Vagina (tissue), 2 donors: ENCODE measurements at regions not wholly inside any gene's neighbourhood (a gene's known extent, or its start where the extent isn't known, plus 50 kb on each side); places are given as distances from the start of the nearest gene placed in this dataset.

Source experiments
- DNase-seq, 2 donors: peaks; one replicate each; pipeline ENCODE4 v3.0.0-alpha.2; 2017; ENCODE audit errors: extremely low spot score in 2 of 2
- H3K27ac ChIP-seq: fragments of 200-600 bp; sonication (generic); one replicate; pipeline ENCODE4 v1.5.1; 2019
- H3K27me3 ChIP-seq: fragments of 200-600 bp; sonication (generic); one replicate; pipeline ENCODE4 v1.5.1; 2019
- H3K36me3 ChIP-seq, 2 donors: fragments of 200-600 bp; sonication (generic); one replicate each; pipeline ENCODE4 v1.5.1; 2017 to 2019
- H3K4me1 ChIP-seq: fragments of 200-600 bp; sonication (generic); one replicate; pipeline ENCODE4 v1.5.1; 2019
- H3K4me3 ChIP-seq, 2 donors: fragments of 200-600 bp; sonication (generic); 1 replicate in 1 of 2; 2 replicates in 1 of 2; pipeline ENCODE4 v1.5.1; 2016 to 2019
- H3K9me3 ChIP-seq: fragments of 200-600 bp; sonication (generic); one replicate; pipeline ENCODE4 v1.5.1; 2019
- POLR2A ChIP-seq, 2 donors: fragments of 450-650 bp; IDR thresholded peaks; one replicate each; pipeline ENCODE4 v1.6.1; 2017; ENCODE audit warnings: antibody characterized with exemption in 2 of 2, mild to moderate bottlenecking in 2 of 2, moderate library complexity in 2 of 2
- POLR2AphosphoS5 ChIP-seq, 2 donors: sonication (generic); formaldehyde crosslinking; IDR thresholded peaks; one replicate each; pipeline ENCODE4 v1.9.0; 2017; ENCODE audit warnings: antibody characterized with exemption in 2 of 2, mild to moderate bottlenecking in 2 of 2, low read depth in 1 of 2; ENCODE audit not compliant: insufficient read depth in 1 of 2
- intact Hi-C: fragments of 100-400 bp; cut with DNase I; formaldehyde crosslinking; loops from one replicate; pipeline ENCODE4 v1.15.1; 2023
- TF ChIP-seq, protein P1 (sequence below), 3 experiments: fragments of 450-650 bp in 2 of 3; fragments of 200-600 bp in 1 of 3; sonication (generic) in 1 of 3; IDR thresholded peaks; one replicate each; pipeline ENCODE4 v1.5.1; 2017 to 2019; ENCODE audit warnings: antibody characterized with exemption in 3 of 3, mild to moderate bottlenecking in 2 of 3, moderate library complexity in 2 of 3

- peaks cover 39% of the 10 kb centered on the region for H3K4me1 ChIP-seq
- H3K4me3 ChIP-seq = no peak overlapping the region
- no peaks in the 10 kb centered on the region for H3K36me3 ChIP-seq
- DNase-seq = no peak
- TF ChIP-seq, protein P1, sequence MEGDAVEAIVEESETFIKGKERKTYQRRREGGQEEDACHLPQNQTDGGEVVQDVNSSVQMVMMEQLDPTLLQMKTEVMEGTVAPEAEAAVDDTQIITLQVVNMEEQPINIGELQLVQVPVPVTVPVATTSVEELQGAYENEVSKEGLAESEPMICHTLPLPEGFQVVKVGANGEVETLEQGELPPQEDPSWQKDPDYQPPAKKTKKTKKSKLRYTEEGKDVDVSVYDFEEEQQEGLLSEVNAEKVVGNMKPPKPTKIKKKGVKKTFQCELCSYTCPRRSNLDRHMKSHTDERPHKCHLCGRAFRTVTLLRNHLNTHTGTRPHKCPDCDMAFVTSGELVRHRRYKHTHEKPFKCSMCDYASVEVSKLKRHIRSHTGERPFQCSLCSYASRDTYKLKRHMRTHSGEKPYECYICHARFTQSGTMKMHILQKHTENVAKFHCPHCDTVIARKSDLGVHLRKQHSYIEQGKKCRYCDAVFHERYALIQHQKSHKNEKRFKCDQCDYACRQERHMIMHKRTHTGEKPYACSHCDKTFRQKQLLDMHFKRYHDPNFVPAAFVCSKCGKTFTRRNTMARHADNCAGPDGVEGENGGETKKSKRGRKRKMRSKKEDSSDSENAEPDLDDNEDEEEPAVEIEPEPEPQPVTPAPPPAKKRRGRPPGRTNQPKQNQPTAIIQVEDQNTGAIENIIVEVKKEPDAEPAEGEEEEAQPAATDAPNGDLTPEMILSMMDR (IDR thresholded peaks at IDR 0.05) = no peak
- TF ChIP-seq POLR2A (IDR thresholded peaks at IDR 0.05) = no peak
- TF ChIP-seq POLR2AphosphoS5 (IDR thresholded peaks at IDR 0.05; ENCODE audit: insufficient read depth in 1 of 2, low read depth in 1 of 2) = no peak
- intact Hi-C loops = loop anchor here (2.0 to 10.0 kb wide), 2 partner anchors 38 to 206 kb away; no protein-coding TSS in a partner anchor
- no peaks in the 10 kb centered on the region for H3K9me3 ChIP-seq
- no peaks in the 10 kb centered on the region for H3K27me3 ChIP-seq
- H3K27ac ChIP-seq = peak overlapping the region; percentile 85
Observed at GRCh38 chr2:120869036-120869729, 133.5 kb downstream of the GLI2 start.

DNA sequence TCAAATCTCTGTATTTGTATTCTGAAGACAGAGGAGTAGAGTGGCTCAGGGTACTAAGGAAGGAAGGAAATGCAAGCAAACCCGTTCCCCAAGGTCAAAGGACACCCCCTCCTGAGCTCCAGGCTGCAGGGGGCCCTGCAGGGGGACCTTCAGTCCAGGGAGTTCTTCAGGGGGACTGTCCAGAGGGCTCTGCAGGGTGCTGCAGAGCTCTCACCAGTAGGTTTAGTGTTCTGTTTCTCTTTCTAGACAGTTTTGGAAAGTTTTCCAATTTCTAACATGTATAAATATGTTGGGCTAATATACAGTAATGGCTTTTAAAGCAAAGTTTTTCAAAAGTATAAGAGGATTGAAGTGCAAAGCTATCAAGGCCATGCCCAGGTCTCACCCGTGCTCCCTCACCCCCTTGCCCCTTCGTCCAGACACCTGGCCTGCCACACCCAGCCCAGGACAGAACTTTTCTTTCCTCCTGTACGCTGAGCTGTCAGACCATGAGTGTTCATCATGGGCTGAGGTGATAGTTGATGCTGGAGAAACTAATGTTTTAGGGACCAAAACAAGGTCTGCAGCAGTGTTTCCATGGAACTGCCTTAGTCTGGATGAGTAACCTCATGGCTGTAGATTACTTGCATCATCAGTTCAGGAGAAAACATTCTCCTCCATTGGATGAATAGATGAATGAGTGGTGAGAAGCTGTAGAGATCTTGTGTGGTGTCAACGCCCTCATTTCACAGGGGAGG, 134.2 kb downstream of the GLI2 start:
- TF ChIP-seq POLR2AphosphoS5 (IDR thresholded peaks at IDR 0.05; ENCODE audit: insufficient read depth in 1 of 2, low read depth in 1 of 2) (no peak), POLR2A (IDR thresholded peaks at IDR 0.05) (no peak)
- TF ChIP-seq, protein P1 (IDR thresholded peaks at IDR 0.05) = no peak
- Histone ChIP-seq H3K27ac (no peak overlapping the region), H3K36me3 (no peaks in the 10 kb centered on the region), H3K27me3 (no peaks in the 10 kb centered on the region), H3K4me1 (peaks cover 37% of the 10 kb centered on the region), H3K9me3 (no peaks in the 10 kb centered on the region), H3K4me3 (no peak overlapping the region)
- no peak for DNase-seq
- intact Hi-C loops = loop anchor here (2.0 to 10.0 kb wide), 2 partner anchors 37 to 205 kb away; no protein-coding TSS in a partner anchor

- H3K36me3 ChIP-seq = no peaks in the 10 kb centered on the region
- no peak overlapping the region for H3K27ac ChIP-seq
- H3K4me3 ChIP-seq = no peak overlapping the region
- peaks cover 37% of the 10 kb centered on the region for H3K4me1 ChIP-seq
- intact Hi-C loops = no loop called here
- H3K27me3 ChIP-seq = no peaks in the 10 kb centered on the region
- DNase-seq = no peak
- TF ChIP-seq POLR2A (IDR thresholded peaks at IDR 0.05) (no peak), POLR2AphosphoS5 (IDR thresholded peaks at IDR 0.05; ENCODE audit: insufficient read depth in 1 of 2, low read depth in 1 of 2) (no peak)
- TF ChIP-seq, protein P1 (IDR thresholded peaks at IDR 0.05) = no peak
- H3K9me3 ChIP-seq = no peaks in the 10 kb centered on the region
Observed at GRCh38 chr2:120870467-120870788, 134.8 kb downstream of the GLI2 start.

DNA sequence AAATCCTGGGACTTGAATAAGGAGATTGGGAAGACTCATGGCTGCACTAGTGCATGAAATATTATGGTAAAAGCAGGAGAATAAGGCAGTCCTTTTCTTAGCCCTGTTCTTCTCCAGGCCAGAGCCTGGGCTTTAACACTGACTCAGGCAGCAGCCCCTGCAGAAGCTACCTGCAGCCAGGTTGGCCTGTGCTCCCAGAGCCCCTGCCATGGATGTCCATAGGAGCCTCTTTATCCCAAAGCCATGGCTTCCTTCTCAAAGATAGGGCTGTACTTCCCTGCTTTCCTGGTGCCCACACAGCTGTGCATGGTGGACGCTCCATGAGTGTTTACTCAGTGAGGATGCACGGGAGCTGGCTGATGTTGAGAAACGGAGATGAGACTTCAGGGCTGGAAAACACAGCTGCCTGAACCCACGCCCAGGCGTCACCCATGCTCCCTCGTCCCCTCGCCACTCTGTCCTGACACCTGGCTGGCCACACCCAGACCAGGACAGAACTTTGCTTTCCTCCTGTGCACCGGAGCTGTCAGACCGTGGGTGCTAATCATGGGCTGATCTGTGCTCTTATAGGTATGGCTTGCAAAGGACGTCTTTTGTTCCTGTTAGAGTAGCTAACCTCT, 135.5 kb downstream of the GLI2 start:
- H3K4me3 ChIP-seq = no peak overlapping the region
- no peak for DNase-seq
- intact Hi-C loops = no loop called here

More for the DNA sequence above, 135.5 kb downstream of the GLI2 start:
- TF ChIP-seq POLR2AphosphoS5 (IDR thresholded peaks at IDR 0.05; ENCODE audit: insufficient read depth in 1 of 2, low read depth in 1 of 2) (no peak), POLR2A (IDR thresholded peaks at IDR 0.05) (no peak)
- TF ChIP-seq, protein P1 (IDR thresholded peaks at IDR 0.05) = no peak
- Histone ChIP-seq H3K27me3 (no peaks in the 10 kb centered on the region), H3K36me3 (no peaks in the 10 kb centered on the region), H3K4me1 (peaks cover 37% of the 10 kb centered on the region), H3K9me3 (no peaks in the 10 kb centered on the region), H3K27ac (no peak overlapping the region)
